GM12878 (cell line): ENCODE measurements at regions not wholly inside any gene's neighbourhood (a gene's known extent, or its start where the extent isn't known, plus 50 kb on each side); places are given as distances from the start of the nearest gene placed in this dataset.

ENCODE experiments used
- ATAC-seq: fragments of 200-7000 bp; cut with Tn5 transposase; 3 replicates; pipeline ENCODE4 v1.9.1; 2020; ENCODE audit warnings: mild to moderate bottlenecking, moderate library complexity
- BruUV-seq: library from RNA; stranded (reverse); fragments of 400-500 nt; replicated peaks from 2 replicates; lab custom pipeline; 2021; lab: Mats Ljungman, UMichigan
- CTCF ChIA-PET: fragments of 300-600 bp; sonication (Branson Sonifier 250); formaldehyde crosslinking; extraction: SDS; loops from one replicate; lab custom pipeline; 2021; ENCODE audit warnings: inconsistent platforms; lab: Yijun Ruan, JAX
- POLR2A ChIA-PET: fragments of 350-600 bp; formaldehyde crosslinking; extraction: SDS; loops from one replicate; lab custom pipeline; 2021; ENCODE audit warnings: inconsistent platforms; lab: Charles Lee
- RAD21 ChIA-PET: fragments of 300-600 bp; sonication (Branson Sonifier 250); formaldehyde crosslinking; loops from one replicate; lab custom pipeline; 2023; ENCODE audit warnings: antibody characterized with exemption; ENCODE audit not compliant: unreplicated experiment; lab: Charles Lee
- SMC1A ChIA-PET: fragments of 300-600 bp; sonication (Branson Sonifier 250); formaldehyde crosslinking; loops from one replicate; lab custom pipeline; 2023; ENCODE audit not compliant: unreplicated experiment, uncharacterized antibody; lab: Charles Lee
- DNase-seq: peaks from one replicate; pipeline ENCODE4 v3.0.0-alpha.2; 2011; ENCODE audit warnings: low read depth, low spot score
- FAIRE-seq: peaks from 3 replicates; lab custom pipeline; 2011; peaks lifted over from hg19 to GRCh38; lab: Jason Lieb, UNC
- H2AFZ ChIP-seq: 2 replicates; pipeline ENCODE4 v1.6.0; 2011; ENCODE audit warnings: low read depth, low read length, control low read depth; ENCODE audit not compliant: control insufficient read depth
- H3K27ac ChIP-seq: 2 replicates; pipeline ENCODE4 v1.5.1; 2011; ENCODE audit warnings: control low read depth; ENCODE audit not compliant: control insufficient read depth, insufficient read depth
- H3K27me3 ChIP-seq, 2 experiments: replicated peaks in 1 of 2; 2 replicates each; pipeline versions ENCODE4 v1.6.0 to v1.6.1; 2011; ENCODE audit warnings: low read length in 1 of 2; ENCODE audit not compliant: control insufficient read depth in 2 of 2, insufficient read depth in 2 of 2
- H3K36me3 ChIP-seq, 2 experiments: 2 replicates each; pipeline ENCODE4 v1.5.1; 2011; ENCODE audit warnings: low read length in 1 of 2; ENCODE audit not compliant: control insufficient read depth in 2 of 2, insufficient read depth in 2 of 2
- H3K4me1 ChIP-seq: 2 replicates; pipeline ENCODE4 v1.6.1; 2011; ENCODE audit warnings: mild to moderate bottlenecking, low read length, moderate library complexity, mixed read lengths; ENCODE audit not compliant: control insufficient read depth, insufficient read depth
- H3K4me2 ChIP-seq: 2 replicates; pipeline ENCODE4 v1.6.0; 2011; ENCODE audit warnings: control low read depth; ENCODE audit not compliant: control insufficient read depth, insufficient read depth
- H3K4me3 ChIP-seq: fragments of 200-600 bp; sonication (generic); 2 replicates; pipeline ENCODE4 v1.5.1; 2016
- H3K79me2 ChIP-seq: 2 replicates; pipeline ENCODE4 v1.6.0; 2011; ENCODE audit warnings: low read length; ENCODE audit not compliant: control insufficient read depth, insufficient read depth
- H3K9ac ChIP-seq: 2 replicates; pipeline ENCODE4 v1.8.0; 2011; ENCODE audit warnings: low read length, control low read depth, mixed read lengths; ENCODE audit not compliant: control insufficient read depth, insufficient read depth
- H3K9me3 ChIP-seq: replicated peaks from 3 replicates; pipeline ENCODE4 v1.5.1; 2011; ENCODE audit warnings: mild to moderate bottlenecking, low read length; ENCODE audit not compliant: control insufficient read depth, insufficient read depth
- H4K20me1 ChIP-seq: 2 replicates; pipeline ENCODE4 v1.6.0; 2011; ENCODE audit not compliant: control insufficient read depth, insufficient read depth
- HCFC1 ChIP-seq: fragments of 150-350 bp; IDR thresholded peaks from 2 replicates; pipeline ENCODE4 v1.6.1; 2014; ENCODE audit warnings: low read length
- HSF1 ChIP-seq: fragments of 150-350 bp; IDR thresholded peaks from 2 replicates; pipeline ENCODE4 v1.6.1; 2014; ENCODE audit warnings: mild to moderate bottlenecking, low read depth, low read length
- NBN ChIP-seq: fragments of 450-650 bp; IDR thresholded peaks from 2 replicates; pipeline ENCODE4 v1.6.1; 2016
- NFYB ChIP-seq: IDR thresholded peaks from 2 replicates; pipeline ENCODE4 v1.6.1; 2011; ENCODE audit warnings: low read depth, mild to moderate bottlenecking, low read length, improper control_type of control experiment, moderate library complexity; ENCODE audit not compliant: insufficient read depth
- NR2C1 ChIP-seq: fragments of 450-650 bp; IDR thresholded peaks from 2 replicates; pipeline ENCODE4 v1.6.1; 2017; ENCODE audit warnings: antibody characterized with exemption, mild to moderate bottlenecking, moderate library complexity
- PBX3 ChIP-seq: IDR thresholded peaks from 2 replicates; pipeline ENCODE4 v1.6.1; 2011; ENCODE audit warnings: mild to moderate bottlenecking, low read depth, low read length, moderate library complexity; ENCODE audit not compliant: insufficient replicate concordance
- RELA ChIP-seq: fragments of 450-650 bp; IDR thresholded peaks from 2 replicates; pipeline ENCODE4 v1.8.0; 2014; ENCODE audit warnings: borderline replicate concordance; ENCODE audit not compliant: partially characterized antibody
- SMAD5 ChIP-seq: IDR thresholded peaks from 2 replicates; pipeline ENCODE4 v1.6.1; 2016; ENCODE audit warnings: antibody characterized with exemption, low read depth
- SREBF2 ChIP-seq: IDR thresholded peaks from 2 replicates; pipeline ENCODE4 v1.6.1; 2012; ENCODE audit warnings: mild to moderate bottlenecking, low read length
- TBL1XR1 ChIP-seq: IDR thresholded peaks from 2 replicates; pipeline ENCODE4 v1.6.1; 2012; ENCODE audit warnings: low read depth, low read length, improper control_type of control experiment
- ZBED1 ChIP-seq: IDR thresholded peaks from 2 replicates; pipeline ENCODE4 v1.6.1; 2016; ENCODE audit warnings: borderline replicate concordance
- ZBTB4 ChIP-seq: fragments of 450-650 bp; formaldehyde crosslinking; IDR thresholded peaks from 2 replicates; pipeline ENCODE4 v1.4.0; 2022; ENCODE audit warnings: mild to moderate bottlenecking, moderate library complexity
- ZNF207 ChIP-seq: fragments of 450-650 bp; IDR thresholded peaks from 2 replicates; pipeline ENCODE4 v1.6.1; 2014; ENCODE audit warnings: antibody characterized with exemption, mild to moderate bottlenecking, borderline replicate concordance
- WGBS: methylation state at CpG from one replicate; pipeline ENCODE4 v1.1.6; 2016; ENCODE audit warnings: low lambda C conversion rate; ENCODE audit not compliant: insufficient replicate concordance, insufficient coverage; ENCODE audit errors: missing lambda C conversion rate; 5-methylcytosine and 5-hydroxymethylcytosine counted together
- in situ Hi-C: fragments of 300-500 bp; cut with MboI; formaldehyde crosslinking; loops from 9 replicates; pipeline ENCODE4 v1.14.3; 2018; ENCODE audit warnings: mixed read lengths
- intact Hi-C: fragments of 100-400 bp; cut with micrococcal nuclease; formaldehyde crosslinking; loops from one replicate; pipeline ENCODE4 v1.14.2; 2022; ENCODE audit not compliant: unreplicated experiment

GRCh38 chr13:111510502-111511218 is 190.2 kb downstream of the TEX29 start (continued):
- TF ChIP-seq HSF1 (no peak), PBX3 (no peak), TBL1XR1 (no peak), ZNF207 (no peak), NFYB (no peak)

GRCh38 chr13:111511219-111511732 is 190.8 kb downstream of the TEX29 start:
- H3K36me3 ChIP-seq: no peaks in the 10 kb centered on the region
- no peak overlapping the region for H3K4me2 ChIP-seq
- no peaks in the 10 kb centered on the region for H4K20me1 ChIP-seq
- in situ Hi-C loops: no loop called here
- no peak overlapping the region for H2AFZ ChIP-seq
- no peak overlapping the region for H3K27ac ChIP-seq
- POLR2A ChIA-PET: no interaction called here
- WGBS: 9% methylated on average over 2 of the region's 3 CpGs
- CTCF ChIA-PET: no interaction called here
- H3K9ac ChIP-seq: no peak overlapping the region
- TF ChIP-seq NR2C1 (no peak), ZBTB4 (CRISPR knock-in tag) (no peak), HCFC1 (no peak), ZNF207 (no peak), ZBED1 (no peak), SREBF2 (no peak), SMAD5 (no peak), RELA (no peak), NBN (no peak), PBX3 (no peak)
- no peak overlapping the region for H3K4me3 ChIP-seq
- ATAC-seq (no peak), FAIRE-seq (no peak), DNase-seq (no peak)
- intact Hi-C loops: no loop called here
- no peaks in the 10 kb centered on the region for H3K79me2 ChIP-seq
- RAD21 ChIA-PET: no interaction called here
- no peaks in the 10 kb centered on the region for H3K27me3 ChIP-seq
- BruUV-seq: no TSS peak
- no peaks in the 10 kb centered on the region for H3K4me1 ChIP-seq
- no peaks in the 10 kb centered on the region for H3K9me3 ChIP-seq
- SMC1A ChIA-PET: no interaction called here
